ENCODE measurements at regions not wholly inside any gene's neighbourhood (a gene's known extent, or its start where the extent isn't known, plus 50 kb on each side); places are given as distances from the start of the nearest gene placed in this dataset.

DNA sequence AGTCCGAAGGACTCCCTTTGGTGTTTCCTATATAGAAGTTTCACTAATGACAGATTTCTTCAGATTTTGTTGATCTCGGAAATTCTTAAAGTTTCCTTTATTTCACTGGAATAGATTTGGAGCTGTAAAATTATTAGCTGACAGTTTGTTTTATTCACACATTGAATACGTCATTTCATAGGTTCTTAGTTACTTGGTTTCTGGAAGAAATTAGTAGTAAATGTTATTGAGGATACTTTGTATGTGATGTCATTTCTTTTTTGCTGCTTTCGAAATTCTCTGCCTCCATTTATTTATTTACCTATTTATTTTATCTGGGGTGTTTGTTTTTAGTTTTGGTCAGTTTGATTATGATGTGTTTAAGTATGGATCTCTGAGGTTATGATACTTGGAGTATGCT, 1205.9 kb upstream of the GYPC start:
- 72 to 74% methylated on average over 4 of the region's 4 CpGs for whole genome bisulfite sequencing, 2 donors
- TF ChIP-seq, protein P1, sequence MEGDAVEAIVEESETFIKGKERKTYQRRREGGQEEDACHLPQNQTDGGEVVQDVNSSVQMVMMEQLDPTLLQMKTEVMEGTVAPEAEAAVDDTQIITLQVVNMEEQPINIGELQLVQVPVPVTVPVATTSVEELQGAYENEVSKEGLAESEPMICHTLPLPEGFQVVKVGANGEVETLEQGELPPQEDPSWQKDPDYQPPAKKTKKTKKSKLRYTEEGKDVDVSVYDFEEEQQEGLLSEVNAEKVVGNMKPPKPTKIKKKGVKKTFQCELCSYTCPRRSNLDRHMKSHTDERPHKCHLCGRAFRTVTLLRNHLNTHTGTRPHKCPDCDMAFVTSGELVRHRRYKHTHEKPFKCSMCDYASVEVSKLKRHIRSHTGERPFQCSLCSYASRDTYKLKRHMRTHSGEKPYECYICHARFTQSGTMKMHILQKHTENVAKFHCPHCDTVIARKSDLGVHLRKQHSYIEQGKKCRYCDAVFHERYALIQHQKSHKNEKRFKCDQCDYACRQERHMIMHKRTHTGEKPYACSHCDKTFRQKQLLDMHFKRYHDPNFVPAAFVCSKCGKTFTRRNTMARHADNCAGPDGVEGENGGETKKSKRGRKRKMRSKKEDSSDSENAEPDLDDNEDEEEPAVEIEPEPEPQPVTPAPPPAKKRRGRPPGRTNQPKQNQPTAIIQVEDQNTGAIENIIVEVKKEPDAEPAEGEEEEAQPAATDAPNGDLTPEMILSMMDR (IDR thresholded peaks at IDR 0.05) = no peak
- TF ChIP-seq POLR2A (IDR thresholded peaks at IDR 0.05) = no peak
- H3K4me3 ChIP-seq (ENCODE audit: low read depth, poor library complexity, severe bottlenecking) = no peak overlapping the region
- no peak for DNase-seq (ENCODE audit: low spot score in 2 of 2)
- intact Hi-C loops (cut with DNase I; ENCODE audit: low total_unique reads) = no loop called here

DNA sequence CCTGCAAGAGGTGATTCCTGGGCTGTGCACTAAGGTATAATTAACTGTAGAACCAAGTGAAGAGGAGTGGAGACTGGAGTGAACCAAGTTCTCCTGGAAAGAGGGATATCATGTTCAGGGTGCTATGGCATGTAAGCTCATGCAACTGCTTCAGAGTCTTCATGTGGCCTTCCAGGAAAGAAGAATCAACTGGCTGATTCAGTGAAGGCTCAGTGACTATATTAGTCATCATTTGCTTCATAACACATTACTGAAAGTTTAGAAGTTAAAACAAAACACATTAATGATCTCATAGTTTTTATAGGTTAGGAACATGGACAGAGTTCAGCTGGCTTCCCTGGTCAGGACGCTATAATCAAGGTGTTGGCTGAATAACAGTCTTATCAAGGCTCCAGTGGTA, 1200.8 kb upstream of the GYPC start:
- intact Hi-C loops (cut with DNase I; ENCODE audit: low total_unique reads) = no loop called here

DNA sequence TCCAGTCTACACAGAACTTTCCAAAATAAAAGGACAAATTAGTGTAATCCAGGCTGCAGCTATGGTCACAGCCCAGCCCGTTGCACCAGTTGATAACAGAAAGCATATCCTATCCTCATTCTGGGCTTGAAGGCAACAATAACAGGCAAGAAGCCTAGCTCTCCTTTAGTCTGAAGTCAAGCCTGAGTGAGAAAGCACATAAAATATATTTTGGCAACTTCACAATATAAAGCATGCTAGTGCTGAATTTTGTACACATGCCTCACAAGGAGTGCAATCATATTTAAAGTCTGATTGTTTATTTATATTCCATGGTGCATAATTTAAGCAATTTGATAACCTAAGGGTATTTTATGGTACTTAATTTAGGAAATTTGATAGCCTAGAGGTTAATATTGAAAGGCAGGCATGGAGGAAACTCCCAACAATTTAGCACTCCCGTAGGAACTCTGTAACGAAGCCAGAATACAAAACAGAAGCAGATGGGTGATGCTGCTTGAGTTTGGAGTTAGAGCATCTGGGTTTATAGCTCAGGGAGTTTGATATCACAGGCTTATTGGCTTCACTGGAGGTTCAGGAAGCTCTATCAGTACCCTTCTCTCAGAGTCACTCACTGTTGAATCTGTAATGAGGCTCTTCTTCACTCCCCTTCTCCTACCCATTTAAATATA, 1199.1 kb upstream of the GYPC start:
- TF ChIP-seq POLR2A (IDR thresholded peaks at IDR 0.05) = no peak
- TF ChIP-seq, protein P1 (IDR thresholded peaks at IDR 0.05) = no peak
- no peak for DNase-seq (ENCODE audit: low spot score in 2 of 2)

More for the DNA sequence above, 1200.8 kb upstream of the GYPC start:
- WGBS, 2 donors = 72 to 84% methylated on average over 1 of the region's 1 CpG
- DNase-seq (ENCODE audit: low spot score in 2 of 2) = no peak
- TF ChIP-seq POLR2A (IDR thresholded peaks at IDR 0.05) = no peak
- TF ChIP-seq, protein P1 (IDR thresholded peaks at IDR 0.05) = no peak
- no peak overlapping the region for H3K4me3 ChIP-seq (ENCODE audit: low read depth, poor library complexity, severe bottlenecking)

DNA sequence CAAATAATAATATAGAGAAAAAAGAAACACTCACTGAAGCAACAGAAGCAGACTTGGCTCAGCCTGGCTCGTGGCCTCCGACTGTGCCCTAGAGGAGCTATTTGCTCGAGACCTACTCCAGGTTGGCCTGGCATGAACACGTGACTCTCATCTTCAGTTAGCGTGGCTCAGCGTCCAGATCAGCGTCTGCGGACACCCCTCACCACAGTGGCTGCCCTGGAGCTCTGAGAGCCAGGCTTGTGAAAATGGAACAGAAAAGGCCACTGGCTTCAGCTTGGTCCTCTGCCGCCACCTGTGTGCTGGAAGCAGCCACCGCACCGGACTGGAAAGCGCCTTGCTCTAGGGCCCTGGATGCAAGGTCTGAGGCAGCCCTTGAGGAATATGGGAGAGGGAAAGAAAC, 1184.0 kb upstream of the GYPC start:
- intact Hi-C loops (cut with DNase I; ENCODE audit: low total_unique reads) = no loop called here
- no peak for TF ChIP-seq POLR2A (IDR thresholded peaks at IDR 0.05)
- TF ChIP-seq, protein P1 (IDR thresholded peaks at IDR 0.05) = no peak
- whole genome bisulfite sequencing, 2 donors = 50 to 74% methylated on average over 12 of the region's 12 CpGs
- no peak overlapping the region for H3K4me3 ChIP-seq (ENCODE audit: low read depth, poor library complexity, severe bottlenecking)
- DNase-seq (ENCODE audit: low spot score in 2 of 2) = no peak

More for the DNA sequence above, 1199.1 kb upstream of the GYPC start:
- intact Hi-C loops (cut with DNase I; ENCODE audit: low total_unique reads) = no loop called here
- 39 to 49% methylated on average over 3 of the region's 3 CpGs for WGBS, 2 donors
- H3K4me3 ChIP-seq (ENCODE audit: low read depth, poor library complexity, severe bottlenecking) = no peak overlapping the region

DNA sequence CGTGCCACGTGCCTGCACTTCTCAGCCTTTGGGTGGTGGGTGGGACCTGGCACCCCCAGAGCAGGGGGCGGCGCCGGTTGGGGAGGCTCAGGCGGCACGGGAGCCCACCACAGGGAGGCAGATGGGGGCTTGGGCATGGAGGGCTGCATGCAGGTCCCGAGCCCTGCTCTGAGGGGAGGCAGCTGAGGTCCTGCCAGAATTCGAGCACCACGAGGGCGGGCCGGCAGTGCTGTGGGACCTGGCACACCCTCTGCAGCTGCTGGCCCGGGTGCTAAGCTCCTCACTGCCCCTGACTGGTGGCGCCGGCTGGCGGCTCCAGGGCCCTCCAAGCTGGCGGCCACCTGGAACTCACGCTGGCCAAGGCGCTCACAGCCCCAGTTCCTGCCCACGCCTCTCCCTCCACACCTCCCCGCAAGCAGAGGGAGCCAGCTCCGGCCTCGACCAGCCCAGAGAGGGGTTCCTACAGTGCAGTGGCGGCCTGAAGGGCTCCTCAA, 1176.8 kb upstream of the GYPC start:
- H3K4me3 ChIP-seq (ENCODE audit: low read depth, poor library complexity, severe bottlenecking) = no peak overlapping the region
- intact Hi-C loops (cut with DNase I; ENCODE audit: low total_unique reads) = no loop called here
- no peak for DNase-seq (ENCODE audit: low spot score in 2 of 2)
- TF ChIP-seq, protein P1 (IDR thresholded peaks at IDR 0.05) = no peak
- TF ChIP-seq POLR2A (IDR thresholded peaks at IDR 0.05) = no peak
- 92 to 96% methylated on average over 7 to 12 of the region's 24 CpGs for WGBS, 2 donors

DNA sequence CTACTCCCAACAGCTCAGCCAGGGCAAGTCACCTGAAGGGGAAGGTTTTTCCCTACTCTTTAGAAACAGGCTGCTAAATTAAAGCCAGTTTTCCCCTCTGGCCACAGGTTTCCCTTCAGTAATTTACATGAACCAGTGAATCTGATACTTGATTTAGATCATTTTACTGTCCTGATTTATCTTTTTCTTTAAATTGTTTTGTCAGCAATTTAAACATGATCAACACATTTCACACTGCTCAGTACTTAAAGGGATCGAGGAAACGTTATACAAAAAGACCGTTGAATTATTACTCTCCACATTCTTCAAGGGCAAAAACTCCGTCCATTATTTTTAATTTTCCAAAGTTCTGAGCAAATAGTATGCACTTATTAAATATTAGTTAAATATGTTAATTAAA, 1165.7 kb upstream of the GYPC start:
- intact Hi-C loops (cut with DNase I; ENCODE audit: low total_unique reads) = no loop called here
- 88 to 94% methylated on average over 4 of the region's 4 CpGs for WGBS, 2 donors
- no peak for DNase-seq (ENCODE audit: low spot score in 2 of 2)
- no peak overlapping the region for H3K4me3 ChIP-seq (ENCODE audit: low read depth, poor library complexity, severe bottlenecking)
- TF ChIP-seq POLR2A (IDR thresholded peaks at IDR 0.05) = no peak
- TF ChIP-seq, protein P1 (IDR thresholded peaks at IDR 0.05) = no peak

Data from lower leg skin (tissue), 4 donors.